Caco-2 (cell line): ENCODE measurements at regions not wholly inside any gene's neighbourhood (a gene's known extent, or its start where the extent isn't known, plus 50 kb on each side); places are given as distances from the start of the nearest gene placed in this dataset.

ENCODE experiments used
- BruUV-seq: library from RNA; stranded (reverse); fragments of 400-500 nt; replicated peaks from 2 replicates; lab custom pipeline; 2021; lab: Mats Ljungman, UMichigan
- CTCF ChIA-PET: fragments of 300-600 bp; sonication (Branson Sonifier 250); formaldehyde crosslinking; loops from one replicate; lab custom pipeline; 2022; ENCODE audit warnings: antibody characterized with exemption; lab: Charles Lee
- POLR2A ChIA-PET: fragments of 300-600 bp; sonication (Branson Sonifier 250); formaldehyde crosslinking; loops from one replicate; lab custom pipeline; 2022; ENCODE audit warnings: antibody characterized with exemption; lab: Charles Lee
- DNase-seq, 2 experiments: peaks; one replicate each; pipeline versions ENCODE4 v3.0.0 to v3.0.0-alpha.2; 2020 to 2022
- H3K27me3 ChIP-seq: replicated peaks from 2 replicates; pipeline ENCODE4 v1.6.0; 2011; ENCODE audit warnings: low read length; ENCODE audit not compliant: control insufficient read depth, insufficient read depth
- H3K36me3 ChIP-seq: 2 replicates; pipeline ENCODE4 v1.5.1; 2011; ENCODE audit warnings: low read length; ENCODE audit not compliant: control insufficient read depth, insufficient read depth
- H3K4me1 ChIP-seq: fragments of 250-450 bp; sonication (Bioruptor Pico); 2 replicates; pipeline ENCODE4 v1.5.1; 2020; ENCODE audit warnings: mild to moderate bottlenecking
- H3K4me3 ChIP-seq: 2 replicates; pipeline ENCODE4 v1.5.1; 2011; ENCODE audit warnings: low read depth, mild to moderate bottlenecking, control low read depth, low read length
- H3K9me3 ChIP-seq: fragments of 250-450 bp; sonication (Bioruptor Pico); 2 replicates; pipeline ENCODE4 v1.5.1; 2020; ENCODE audit warnings: mild to moderate bottlenecking, moderate library complexity
- H3K27ac Mint-ChIP-seq: one replicate; pipeline ENCODE4 v1.8.0; 2022; ENCODE audit warnings: mixed read lengths; ENCODE audit not compliant: unreplicated experiment
- H3K27me3 Mint-ChIP-seq: one replicate; pipeline ENCODE4 v1.8.0; 2022; ENCODE audit warnings: mixed read lengths; ENCODE audit not compliant: insufficient read depth, unreplicated experiment
- H3K36me3 Mint-ChIP-seq: one replicate; pipeline ENCODE4 v1.8.0; 2022; ENCODE audit warnings: mild to moderate bottlenecking, mixed read lengths; ENCODE audit not compliant: insufficient read depth, unreplicated experiment
- H3K4me1 Mint-ChIP-seq: one replicate; pipeline ENCODE4 v1.8.0; 2022; ENCODE audit warnings: low read depth, mixed read lengths; ENCODE audit not compliant: unreplicated experiment
- H3K4me3 Mint-ChIP-seq: one replicate; pipeline ENCODE4 v1.8.0; 2022; ENCODE audit warnings: mild to moderate bottlenecking, moderate library complexity, mixed read lengths; ENCODE audit not compliant: unreplicated experiment
- H3K9me3 Mint-ChIP-seq: one replicate; pipeline ENCODE4 v1.8.0; 2022; ENCODE audit warnings: mixed read lengths; ENCODE audit not compliant: unreplicated experiment
- intact Hi-C: fragments of 100-400 bp; cut with micrococcal nuclease; formaldehyde crosslinking; loops from one replicate; pipeline ENCODE4 v1.10.0; 2022; ENCODE audit not compliant: unreplicated experiment
- TF ChIP-seq, protein P1 (sequence below), 2 experiments: fragments of 200-600 bp in 1 of 2; IDR thresholded peaks; 1 replicate in 1 of 2; 2 replicates in 1 of 2; pipeline versions ENCODE4 v1.5.1 to v1.8.0; 2011 to 2022; ENCODE audit warnings: antibody characterized with exemption in 1 of 2, control low read depth in 1 of 2, inconsistent platforms in 1 of 2, low read depth in 1 of 2, low read length in 1 of 2, mild to moderate bottlenecking in 1 of 2, moderate library complexity in 1 of 2; ENCODE audit not compliant: insufficient read depth in 1 of 2, severe bottlenecking in 1 of 2, unreplicated experiment in 1 of 2

DNA sequence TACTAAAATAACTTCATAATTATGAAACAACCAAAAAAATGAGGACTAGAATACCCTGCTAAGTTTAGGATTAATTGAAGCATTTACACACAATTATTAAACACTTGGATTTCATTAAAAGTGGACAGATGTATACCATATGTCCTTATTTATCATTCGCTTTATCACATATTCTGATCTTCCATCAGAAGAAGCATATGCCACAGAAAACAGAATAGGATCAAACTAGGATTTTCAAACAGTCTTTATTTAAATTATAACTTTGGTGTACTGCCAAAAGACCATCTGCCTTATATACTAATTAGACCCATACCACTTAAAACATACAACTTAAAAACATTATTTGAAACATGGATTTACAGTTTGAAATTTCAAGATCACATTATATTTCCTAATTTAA is 727.1 kb upstream of the KLHL1 start:
- CTCF ChIA-PET = no interaction called here
- no peak overlapping the region for H3K27ac Mint-ChIP-seq
- intact Hi-C loops = no loop called here
- H3K36me3 Mint-ChIP-seq = no peaks in the 10 kb centered on the region
- H3K36me3 ChIP-seq = no peaks in the 10 kb centered on the region
- POLR2A ChIA-PET = no interaction called here
- H3K9me3 Mint-ChIP-seq = no peaks in the 10 kb centered on the region
- DNase-seq = no peak
- no peak overlapping the region for H3K4me3 Mint-ChIP-seq
- peaks cover 9% of the 10 kb centered on the region for H3K27me3 Mint-ChIP-seq
- no peaks in the 10 kb centered on the region for H3K9me3 ChIP-seq
- no peaks in the 10 kb centered on the region for H3K27me3 ChIP-seq
- no peaks in the 10 kb centered on the region for H3K4me1 ChIP-seq
- no peaks in the 10 kb centered on the region for H3K4me1 Mint-ChIP-seq
- BruUV-seq = no TSS peak
- TF ChIP-seq, protein P1, sequence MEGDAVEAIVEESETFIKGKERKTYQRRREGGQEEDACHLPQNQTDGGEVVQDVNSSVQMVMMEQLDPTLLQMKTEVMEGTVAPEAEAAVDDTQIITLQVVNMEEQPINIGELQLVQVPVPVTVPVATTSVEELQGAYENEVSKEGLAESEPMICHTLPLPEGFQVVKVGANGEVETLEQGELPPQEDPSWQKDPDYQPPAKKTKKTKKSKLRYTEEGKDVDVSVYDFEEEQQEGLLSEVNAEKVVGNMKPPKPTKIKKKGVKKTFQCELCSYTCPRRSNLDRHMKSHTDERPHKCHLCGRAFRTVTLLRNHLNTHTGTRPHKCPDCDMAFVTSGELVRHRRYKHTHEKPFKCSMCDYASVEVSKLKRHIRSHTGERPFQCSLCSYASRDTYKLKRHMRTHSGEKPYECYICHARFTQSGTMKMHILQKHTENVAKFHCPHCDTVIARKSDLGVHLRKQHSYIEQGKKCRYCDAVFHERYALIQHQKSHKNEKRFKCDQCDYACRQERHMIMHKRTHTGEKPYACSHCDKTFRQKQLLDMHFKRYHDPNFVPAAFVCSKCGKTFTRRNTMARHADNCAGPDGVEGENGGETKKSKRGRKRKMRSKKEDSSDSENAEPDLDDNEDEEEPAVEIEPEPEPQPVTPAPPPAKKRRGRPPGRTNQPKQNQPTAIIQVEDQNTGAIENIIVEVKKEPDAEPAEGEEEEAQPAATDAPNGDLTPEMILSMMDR (IDR thresholded peaks at IDR 0.05; ENCODE audit: insufficient read depth in 1 of 2, low read depth in 1 of 2, low read length in 1 of 2, severe bottlenecking in 1 of 2, unreplicated experiment in 1 of 2) = no peak
- no peak overlapping the region for H3K4me3 ChIP-seq

- H3K9me3 ChIP-seq = no peaks in the 10 kb centered on the region
- intact Hi-C loops = no loop called here
- CTCF ChIA-PET = no interaction called here
- H3K27me3 Mint-ChIP-seq = no peaks in the 10 kb centered on the region
- TF ChIP-seq, protein P1 (IDR thresholded peaks at IDR 0.05; ENCODE audit: insufficient read depth in 1 of 2, low read depth in 1 of 2, low read length in 1 of 2, severe bottlenecking in 1 of 2, unreplicated experiment in 1 of 2) = no peak
- H3K4me3 ChIP-seq = no peak overlapping the region
- H3K4me1 ChIP-seq = no peaks in the 10 kb centered on the region
- no TSS peak for BruUV-seq
- no peaks in the 10 kb centered on the region for H3K27me3 ChIP-seq
- POLR2A ChIA-PET = no interaction called here
- no peaks in the 10 kb centered on the region for H3K36me3 ChIP-seq
- no peak overlapping the region for H3K4me3 Mint-ChIP-seq
- DNase-seq = no peak
- no peaks in the 10 kb centered on the region for H3K36me3 Mint-ChIP-seq
- H3K4me1 Mint-ChIP-seq = no peaks in the 10 kb centered on the region
- no peaks in the 10 kb centered on the region for H3K9me3 Mint-ChIP-seq
- no peak overlapping the region for H3K27ac Mint-ChIP-seq
These were observed 721.5 kb upstream of the KLHL1 start for GRCh38 chr13:70829748-70830147.

GRCh38 chr13:70817576-70817975 is 709.3 kb upstream of the KLHL1 start:
- no peak overlapping the region for H3K4me3 Mint-ChIP-seq
- H3K27ac Mint-ChIP-seq = no peak overlapping the region
- H3K4me1 Mint-ChIP-seq = no peaks in the 10 kb centered on the region
- no peak overlapping the region for H3K4me3 ChIP-seq
- no TSS peak for BruUV-seq
- H3K4me1 ChIP-seq = no peaks in the 10 kb centered on the region
- POLR2A ChIA-PET = no interaction called here
- intact Hi-C loops = no loop called here
- H3K9me3 ChIP-seq = no peaks in the 10 kb centered on the region
- no peaks in the 10 kb centered on the region for H3K27me3 ChIP-seq
- CTCF ChIA-PET = no interaction called here
- TF ChIP-seq, protein P1 (IDR thresholded peaks at IDR 0.05; ENCODE audit: insufficient read depth in 1 of 2, low read depth in 1 of 2, low read length in 1 of 2, severe bottlenecking in 1 of 2, unreplicated experiment in 1 of 2) = no peak
- no peaks in the 10 kb centered on the region for H3K36me3 Mint-ChIP-seq
- no peaks in the 10 kb centered on the region for H3K27me3 Mint-ChIP-seq
- DNase-seq = no peak
- no peaks in the 10 kb centered on the region for H3K9me3 Mint-ChIP-seq
- H3K36me3 ChIP-seq = no peaks in the 10 kb centered on the region
